ENCODE measurements at regions not wholly inside any gene's neighbourhood (a gene's known extent, or its start where the extent isn't known, plus 50 kb on each side); places are given as distances from the start of the nearest gene placed in this dataset.

DNA sequence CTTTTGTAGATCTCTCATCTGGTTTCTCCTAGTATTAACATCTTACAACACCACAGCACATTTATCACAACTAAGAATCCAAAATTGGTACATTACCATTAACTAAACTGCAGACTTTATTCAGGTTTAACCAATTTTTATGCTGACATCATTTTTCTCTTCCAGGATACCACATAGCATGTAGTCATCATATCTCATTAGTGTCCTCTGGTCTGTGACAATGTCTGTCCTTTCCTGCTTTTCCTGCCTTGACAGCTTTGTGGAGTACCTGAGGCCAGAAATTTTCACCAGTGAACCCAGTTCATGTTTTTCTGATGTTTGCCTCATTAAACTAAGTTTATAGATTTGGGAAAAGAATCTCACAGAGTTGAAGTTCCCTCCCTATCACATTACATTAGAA, 294.7 kb upstream of the TNC start:
- no peak overlapping the region for H3K4me3 ChIP-seq (ENCODE audit: low read depth in 2 of 2, low read length in 1 of 2)
- no peak overlapping the region for H3K27ac ChIP-seq (ENCODE audit: low read depth in 2 of 2, low read length in 1 of 2)
- ChIA-PET CTCF (no interaction called here), POLR2A (no interaction called here)
- no peaks in the 10 kb centered on the region for H3K27me3 ChIP-seq (ENCODE audit: insufficient read depth)
- no peaks in the 10 kb centered on the region for H3K9me2 ChIP-seq
- no peaks in the 10 kb centered on the region for H3K79me2 ChIP-seq (ENCODE audit: insufficient read depth)
- no peak for DNase-seq
- no peaks in the 10 kb centered on the region for H3K36me3 ChIP-seq (replicated peaks in 1 of 2; ENCODE audit: control insufficient read depth in 1 of 2, insufficient read depth in 2 of 2, low read length in 1 of 2)
- TF ChIP-seq NRF1 (IDR thresholded peaks at IDR 0.05; ENCODE audit: low read depth, low read length), result no peak
- TF ChIP-seq IRF3 (IDR thresholded peaks at IDR 0.05; ENCODE audit: low read depth, low read length), result no peak
- TF ChIP-seq MXI1 (IDR thresholded peaks at IDR 0.05; ENCODE audit: low read depth, low read length), result no peak
- H3K4me1 ChIP-seq (ENCODE audit: control insufficient read depth in 1 of 2, insufficient read depth in 2 of 2, low read depth in 1 of 2, low read length in 1 of 2), result peaks cover 0 to 23% of the 10 kb centered on the region in 2 experiments; a peak in 2 of 4 replicates
- no peak overlapping the region for H3K4me2 ChIP-seq
- peaks cover 6% of the 10 kb centered on the region for H3F3A ChIP-seq (replicated peaks; ENCODE audit: insufficient read depth)
- no peaks in the 10 kb centered on the region for H3K9me3 ChIP-seq
- H3K9ac ChIP-seq, result no peak overlapping the region
- H4K20me1 ChIP-seq (ENCODE audit: insufficient read depth), result no peaks in the 10 kb centered on the region
- no peak overlapping the region for H2AFZ ChIP-seq (ENCODE audit: low read depth)

DNA sequence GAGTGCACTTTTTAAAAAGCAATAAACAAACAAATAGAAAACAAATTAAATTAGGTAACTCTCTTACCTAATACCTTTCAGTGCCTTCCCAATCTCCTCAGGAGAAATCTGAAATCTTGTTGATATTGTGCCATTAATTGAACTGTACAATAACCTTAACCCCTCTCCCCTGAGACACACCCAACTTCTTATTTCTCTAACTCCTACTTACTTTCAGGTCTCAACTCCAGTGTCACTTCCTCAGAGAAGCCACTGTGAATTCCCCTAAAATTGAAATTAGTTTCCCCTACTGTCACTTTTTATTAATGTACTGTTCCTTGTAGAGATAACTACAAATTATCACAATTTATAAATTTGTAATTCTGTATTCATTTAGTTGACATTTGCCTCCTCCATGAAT, 295.3 kb upstream of the TNC start:
- Histone ChIP-seq H3K79me2 (ENCODE audit: insufficient read depth) (no peaks in the 10 kb centered on the region), H3K27me3 (ENCODE audit: insufficient read depth) (no peaks in the 10 kb centered on the region), H3K4me1 (ENCODE audit: control insufficient read depth in 1 of 2, insufficient read depth in 2 of 2, low read depth in 1 of 2, low read length in 1 of 2) (peaks cover 0 to 23% of the 10 kb centered on the region in 2 experiments; a peak in 2 of 4 replicates), H3K36me3 (replicated peaks in 1 of 2; ENCODE audit: control insufficient read depth in 1 of 2, insufficient read depth in 2 of 2, low read length in 1 of 2) (no peaks in the 10 kb centered on the region), H3K9me2 (no peaks in the 10 kb centered on the region), H3K9ac (no peak overlapping the region), H2AFZ (ENCODE audit: low read depth) (no peak overlapping the region), H3F3A (replicated peaks; ENCODE audit: insufficient read depth) (peaks cover 6% of the 10 kb centered on the region), H3K4me3 (ENCODE audit: low read depth in 2 of 2, low read length in 1 of 2) (no peak overlapping the region), H3K9me3 (no peaks in the 10 kb centered on the region), H3K4me2 (no peak overlapping the region), H4K20me1 (ENCODE audit: insufficient read depth) (no peaks in the 10 kb centered on the region), H3K27ac (ENCODE audit: low read depth in 2 of 2, low read length in 1 of 2) (no peak overlapping the region)
- ChIA-PET POLR2A (no interaction called here), CTCF (no interaction called here)
- TF ChIP-seq MEF2A (IDR thresholded peaks at IDR 0.05; ENCODE audit: borderline replicate concordance, low read depth) (no peak), FOSL2 (IDR thresholded peaks at IDR 0.05; ENCODE audit: borderline replicate concordance, low read depth) (no peak), FOXJ3 (CRISPR knock-in tag; IDR thresholded peaks at IDR 0.05) (no peak), RFX5 (IDR thresholded peaks at IDR 0.05; ENCODE audit: low read length) (no peak), YY1 (IDR thresholded peaks at IDR 0.05; ENCODE audit: low read depth) (no peak), RXRA (IDR thresholded peaks at IDR 0.05; ENCODE audit: borderline replicate concordance, low read depth) (no peak), SIN3A (IDR thresholded peaks at IDR 0.05; ENCODE audit: borderline replicate concordance, low read depth, low read length) (no peak), JUND (IDR thresholded peaks at IDR 0.05) (no peak)
- TF ChIP-seq, protein P1, sequence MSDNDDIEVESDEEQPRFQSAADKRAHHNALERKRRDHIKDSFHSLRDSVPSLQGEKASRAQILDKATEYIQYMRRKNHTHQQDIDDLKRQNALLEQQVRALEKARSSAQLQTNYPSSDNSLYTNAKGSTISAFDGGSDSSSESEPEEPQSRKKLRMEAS (IDR thresholded peaks at IDR 0.05; ENCODE audit: low read depth), result no peak
- TF ChIP-seq, protein P2, sequence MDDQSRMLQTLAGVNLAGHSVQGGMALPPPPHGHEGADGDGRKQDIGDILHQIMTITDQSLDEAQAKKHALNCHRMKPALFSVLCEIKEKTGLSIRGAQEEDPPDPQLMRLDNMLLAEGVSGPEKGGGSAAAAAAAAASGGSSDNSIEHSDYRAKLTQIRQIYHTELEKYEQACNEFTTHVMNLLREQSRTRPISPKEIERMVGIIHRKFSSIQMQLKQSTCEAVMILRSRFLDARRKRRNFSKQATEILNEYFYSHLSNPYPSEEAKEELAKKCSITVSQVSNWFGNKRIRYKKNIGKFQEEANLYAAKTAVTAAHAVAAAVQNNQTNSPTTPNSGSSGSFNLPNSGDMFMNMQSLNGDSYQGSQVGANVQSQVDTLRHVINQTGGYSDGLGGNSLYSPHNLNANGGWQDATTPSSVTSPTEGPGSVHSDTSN (IDR thresholded peaks at IDR 0.05), result no peak
- TF ChIP-seq, protein P3, sequence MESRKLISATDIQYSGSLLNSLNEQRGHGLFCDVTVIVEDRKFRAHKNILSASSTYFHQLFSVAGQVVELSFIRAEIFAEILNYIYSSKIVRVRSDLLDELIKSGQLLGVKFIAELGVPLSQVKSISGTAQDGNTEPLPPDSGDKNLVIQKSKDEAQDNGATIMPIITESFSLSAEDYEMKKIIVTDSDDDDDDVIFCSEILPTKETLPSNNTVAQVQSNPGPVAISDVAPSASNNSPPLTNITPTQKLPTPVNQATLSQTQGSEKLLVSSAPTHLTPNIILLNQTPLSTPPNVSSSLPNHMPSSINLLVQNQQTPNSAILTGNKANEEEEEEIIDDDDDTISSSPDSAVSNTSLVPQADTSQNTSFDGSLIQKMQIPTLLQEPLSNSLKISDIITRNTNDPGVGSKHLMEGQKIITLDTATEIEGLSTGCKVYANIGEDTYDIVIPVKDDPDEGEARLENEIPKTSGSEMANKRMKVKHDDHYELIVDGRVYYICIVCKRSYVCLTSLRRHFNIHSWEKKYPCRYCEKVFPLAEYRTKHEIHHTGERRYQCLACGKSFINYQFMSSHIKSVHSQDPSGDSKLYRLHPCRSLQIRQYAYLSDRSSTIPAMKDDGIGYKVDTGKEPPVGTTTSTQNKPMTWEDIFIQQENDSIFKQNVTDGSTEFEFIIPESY (IDR thresholded peaks at IDR 0.05; ENCODE audit: borderline replicate concordance, low read depth), result no peak
- no peak for DNase-seq

Data from SK-N-SH (cell line).